ENCODE measurements at regions not wholly inside any gene's neighbourhood (a gene's known extent, or its start where the extent isn't known, plus 50 kb on each side); places are given as distances from the start of the nearest gene placed in this dataset.

GRCh38 chr5:113742176-113742575 is 228.7 kb downstream of the YTHDC2 start:
- WGBS (ENCODE audit: extremely low coverage, insufficient read length, low lambda C conversion rate): no CpG with 5 or more reads among the region's 4 CpGs

More at GRCh38 chr5:113742176-113742575, 228.7 kb downstream of the YTHDC2 start:
- H3K56ac ChIP-seq (ENCODE audit: insufficient read length, low read depth, low read length): no peak overlapping the region
- H3K9me3 ChIP-seq (ENCODE audit: control insufficient read depth, low read depth, low read length): no peaks in the 10 kb centered on the region
- H2BK12ac ChIP-seq (ENCODE audit: insufficient read length, low read depth, low read length): no peak overlapping the region
- no peak overlapping the region for H2BK20ac ChIP-seq (ENCODE audit: low read depth, low read length, poor library complexity, severe bottlenecking)
- Mint-ChIP-seq H3K27ac (no peak overlapping the region), H3K4me1 (peaks cover 0 to 5% of the 10 kb centered on the region in 2 experiments; a peak in 2 of 4 replicates), H3K27me3 (ENCODE audit: low read depth) (no peaks in the 10 kb centered on the region), H3K36me3 (ENCODE audit: insufficient read depth in 1 of 3, low read depth in 3 of 3) (no peaks in the 10 kb centered on the region), H3K9me3 (no peaks in the 10 kb centered on the region), H3K4me3 (no peak overlapping the region)
- no peak overlapping the region for H3K4ac ChIP-seq (ENCODE audit: low read depth, low read length)
- no peak for TF ChIP-seq CTCF (conservative IDR thresholded peaks at IDR 0.05)
- H3K27ac ChIP-seq (ENCODE audit: insufficient read length, low read depth, low read length): no peak overlapping the region
- H3K27me3 ChIP-seq (ENCODE audit: insufficient read depth, low read length): no peaks in the 10 kb centered on the region
- no peak overlapping the region for H3K4me2 ChIP-seq (ENCODE audit: insufficient read depth, insufficient read length, low read length)
- H3K23ac ChIP-seq (ENCODE audit: insufficient read length, low read depth, low read length): no peak overlapping the region
- no peak overlapping the region for H3T11ph ChIP-seq (ENCODE audit: low read length)
- no peak overlapping the region for H2BK5ac ChIP-seq (ENCODE audit: insufficient read length, low read length)
- no peaks in the 10 kb centered on the region for H4K20me1 ChIP-seq (ENCODE audit: control insufficient read depth, insufficient read depth, insufficient read length)
- DNase-seq: no peak
- no peak overlapping the region for H4K91ac ChIP-seq (ENCODE audit: insufficient read length, low read depth, low read length)
- no peaks in the 10 kb centered on the region for H3K4me1 ChIP-seq (ENCODE audit: insufficient read depth, low read length)
- H2AFZ ChIP-seq (ENCODE audit: low read length): no peak overlapping the region
- H3K18ac ChIP-seq (ENCODE audit: insufficient read length, low read depth, low read length): no peak overlapping the region
- H3K23me2 ChIP-seq (ENCODE audit: insufficient read length, low read depth, low read length, poor library complexity, severe bottlenecking): no peaks in the 10 kb centered on the region
- no peak overlapping the region for H2BK120ac ChIP-seq (ENCODE audit: low read depth, low read length, poor library complexity, severe bottlenecking)
- H3K79me2 ChIP-seq (ENCODE audit: insufficient read depth, low read length): no peaks in the 10 kb centered on the region
- H3K79me1 ChIP-seq (ENCODE audit: insufficient read depth, low read depth, low read length, poor library complexity, severe bottlenecking): no peaks in the 10 kb centered on the region
- H3K14ac ChIP-seq (ENCODE audit: insufficient read depth, low read length): no peak overlapping the region
- H2BK15ac ChIP-seq (ENCODE audit: low read depth, low read length): no peak overlapping the region
- H2AK5ac ChIP-seq (ENCODE audit: insufficient read length, low read length): no peak overlapping the region
- no peak overlapping the region for H3K9ac ChIP-seq (ENCODE audit: extremely low read depth, insufficient read length, low read length)
- H4K8ac ChIP-seq (replicated peaks; ENCODE audit: insufficient read length, low read depth, low read length): no peak overlapping the region
- no peak overlapping the region for H4K5ac ChIP-seq (ENCODE audit: insufficient read length, low read depth, low read length)
